ENCODE measurements at regions not wholly inside any gene's neighbourhood (a gene's known extent, or its start where the extent isn't known, plus 50 kb on each side); places are given as distances from the start of the nearest gene placed in this dataset.

GRCh38 chr2:36235882-36236281 is 119.7 kb upstream of the CRIM1 start:
- peaks cover 0 to 6% (median 2%) of the 10 kb centered on the region in 7 donors for H3K9me3 Mint-ChIP-seq
- H3K27ac Mint-ChIP-seq, result no peak overlapping the region
- no peak overlapping the region for H3K9ac ChIP-seq (ENCODE audit: insufficient read depth, low read length, poor library complexity, severe bottlenecking)

GRCh38 chr2:36235426-36235825 is 120.2 kb upstream of the CRIM1 start:
- Mint-ChIP-seq H3K27me3 (ENCODE audit: low read depth in 3 of 3) (peaks cover 4 to 10% (median 5%) of the 10 kb centered on the region in 3 donors), H3K4me1 (peaks cover 4% of the 10 kb centered on the region), H3K36me3 (no peaks in the 10 kb centered on the region), H3K27ac (no peak overlapping the region), H3K9me3 (peaks cover 0 to 6% (median 2%) of the 10 kb centered on the region in 7 donors), H3K4me3 (no peak overlapping the region)
- H3K4me3 ChIP-seq (replicated peaks in 1 of 3; ENCODE audit: low read depth in 2 of 3, low read length in 3 of 3), result no peak overlapping the region
- no peak for TF ChIP-seq CTCF (IDR thresholded peaks at IDR 0.05)
- H3K36me3 ChIP-seq (replicated peaks in 1 of 2; ENCODE audit: control insufficient read depth in 1 of 2, insufficient read depth in 2 of 2, low read length in 2 of 2), result no peaks in the 10 kb centered on the region
- no peaks in the 10 kb centered on the region for H3K9me3 ChIP-seq (replicated peaks in 1 of 2; ENCODE audit: control insufficient read depth in 1 of 2, insufficient read depth in 1 of 2, low read length in 2 of 2)
- no peaks in the 10 kb centered on the region for H3K79me2 ChIP-seq (ENCODE audit: insufficient read depth, low read length)
- H4K20me1 ChIP-seq (ENCODE audit: insufficient read depth, low read length), result no peaks in the 10 kb centered on the region
- WGBS (ENCODE audit: insufficient coverage), result 100% methylated on average over 2 of the region's 3 CpGs
- no peak for DNase-seq
- peaks cover 0 to 3% of the 10 kb centered on the region in 2 donors for H3K4me1 ChIP-seq (ENCODE audit: control insufficient read depth in 1 of 2, insufficient read depth in 2 of 2, low read length in 2 of 2)
- H3K27me3 ChIP-seq (ENCODE audit: control insufficient read depth in 2 of 2, insufficient read depth in 2 of 2, low read length in 2 of 2), result no peaks in the 10 kb centered on the region
- H3K9ac ChIP-seq (ENCODE audit: insufficient read depth, low read length, poor library complexity, severe bottlenecking), result no peak overlapping the region
- no peak overlapping the region for H3K4me2 ChIP-seq (replicated peaks; ENCODE audit: extremely low read depth, low read length, poor library complexity, severe bottlenecking)
- no peak overlapping the region for H3K27ac ChIP-seq (ENCODE audit: low read depth in 1 of 2, low read length in 2 of 2)
- intact Hi-C loops (cut with micrococcal nuclease), result no loop called here
- H2AFZ ChIP-seq (ENCODE audit: insufficient read depth, low read depth, low read length, poor library complexity, severe bottlenecking), result no peak overlapping the region

More at GRCh38 chr2:36235882-36236281, 119.7 kb upstream of the CRIM1 start:
- H4K20me1 ChIP-seq (ENCODE audit: insufficient read depth, low read length), result no peaks in the 10 kb centered on the region
- no peak overlapping the region for H3K4me3 ChIP-seq (replicated peaks in 1 of 3; ENCODE audit: low read depth in 2 of 3, low read length in 3 of 3)
- no peak overlapping the region for H2AFZ ChIP-seq (ENCODE audit: insufficient read depth, low read depth, low read length, poor library complexity, severe bottlenecking)
- no peaks in the 10 kb centered on the region for H3K9me3 ChIP-seq (replicated peaks in 1 of 2; ENCODE audit: control insufficient read depth in 1 of 2, insufficient read depth in 1 of 2, low read length in 2 of 2)
- H3K4me3 Mint-ChIP-seq, result no peak overlapping the region
- no peak overlapping the region for H3K4me2 ChIP-seq (replicated peaks; ENCODE audit: extremely low read depth, low read length, poor library complexity, severe bottlenecking)
- intact Hi-C loops (cut with micrococcal nuclease), result no loop called here
- H3K36me3 ChIP-seq (replicated peaks in 1 of 2; ENCODE audit: control insufficient read depth in 1 of 2, insufficient read depth in 2 of 2, low read length in 2 of 2), result no peaks in the 10 kb centered on the region
- H3K27me3 Mint-ChIP-seq (ENCODE audit: low read depth in 3 of 3), result peaks cover 4 to 11% (median 5%) of the 10 kb centered on the region in 3 donors
- peaks cover 0 to 5% of the 10 kb centered on the region in 2 donors for H3K4me1 ChIP-seq (ENCODE audit: control insufficient read depth in 1 of 2, insufficient read depth in 2 of 2, low read length in 2 of 2)
- H3K36me3 Mint-ChIP-seq, result no peaks in the 10 kb centered on the region
- H3K4me1 Mint-ChIP-seq, result peaks cover 7% of the 10 kb centered on the region
- H3K27ac ChIP-seq (ENCODE audit: low read depth in 1 of 2, low read length in 2 of 2), result no peak overlapping the region
- DNase-seq, result no peak
- H3K27me3 ChIP-seq (ENCODE audit: control insufficient read depth in 2 of 2, insufficient read depth in 2 of 2, low read length in 2 of 2), result no peaks in the 10 kb centered on the region
- TF ChIP-seq CTCF (IDR thresholded peaks at IDR 0.05), result no peak
- H3K79me2 ChIP-seq (ENCODE audit: insufficient read depth, low read length), result no peaks in the 10 kb centered on the region

Data from CD14-positive monocyte (primary cell).